Fibroblast of lung (primary cell): ENCODE measurements at regions not wholly inside any gene's neighbourhood (a gene's known extent, or its start where the extent isn't known, plus 50 kb on each side); places are given as distances from the start of the nearest gene placed in this dataset.

Experiments used
- EZH2 ChIP-seq: IDR thresholded peaks from 2 replicates; pipeline ENCODE4 v1.5.1; 2012; ENCODE audit warnings: low read length, control low read depth, mild to moderate bottlenecking; ENCODE audit errors: missing control alignments
- TF ChIP-seq, protein P1 (sequence below), 2 donors: IDR thresholded peaks in 1 of 2; conservative IDR thresholded peaks in 1 of 2; 1 replicate in 1 of 2; 2 replicates in 1 of 2; pipeline ENCODE4 v1.5.1; 2011 to 2012; ENCODE audit warnings: low read length in 2 of 2, control low read depth in 1 of 2, inconsistent platforms in 1 of 2, low read depth in 1 of 2, mild to moderate bottlenecking in 1 of 2

DNA sequence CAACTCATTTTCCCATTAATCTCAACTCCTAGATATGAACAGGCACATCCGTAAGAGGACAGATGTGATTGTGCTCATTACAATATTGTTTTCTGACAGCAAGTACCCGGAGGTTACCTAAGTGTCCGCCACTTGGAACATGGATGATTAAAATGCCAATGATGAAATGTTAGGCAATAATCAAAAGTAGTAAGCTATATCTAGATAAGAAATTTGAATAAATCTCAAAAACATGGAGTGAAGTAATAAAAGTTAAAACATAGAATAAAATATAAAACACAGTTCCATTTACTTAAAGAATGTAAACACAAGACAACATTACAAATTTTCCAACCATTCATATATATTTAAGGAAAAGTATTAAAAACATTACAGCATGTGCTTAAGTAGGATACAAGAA is 59.2 kb upstream of the LY86 start:
- TF ChIP-seq, protein P1, sequence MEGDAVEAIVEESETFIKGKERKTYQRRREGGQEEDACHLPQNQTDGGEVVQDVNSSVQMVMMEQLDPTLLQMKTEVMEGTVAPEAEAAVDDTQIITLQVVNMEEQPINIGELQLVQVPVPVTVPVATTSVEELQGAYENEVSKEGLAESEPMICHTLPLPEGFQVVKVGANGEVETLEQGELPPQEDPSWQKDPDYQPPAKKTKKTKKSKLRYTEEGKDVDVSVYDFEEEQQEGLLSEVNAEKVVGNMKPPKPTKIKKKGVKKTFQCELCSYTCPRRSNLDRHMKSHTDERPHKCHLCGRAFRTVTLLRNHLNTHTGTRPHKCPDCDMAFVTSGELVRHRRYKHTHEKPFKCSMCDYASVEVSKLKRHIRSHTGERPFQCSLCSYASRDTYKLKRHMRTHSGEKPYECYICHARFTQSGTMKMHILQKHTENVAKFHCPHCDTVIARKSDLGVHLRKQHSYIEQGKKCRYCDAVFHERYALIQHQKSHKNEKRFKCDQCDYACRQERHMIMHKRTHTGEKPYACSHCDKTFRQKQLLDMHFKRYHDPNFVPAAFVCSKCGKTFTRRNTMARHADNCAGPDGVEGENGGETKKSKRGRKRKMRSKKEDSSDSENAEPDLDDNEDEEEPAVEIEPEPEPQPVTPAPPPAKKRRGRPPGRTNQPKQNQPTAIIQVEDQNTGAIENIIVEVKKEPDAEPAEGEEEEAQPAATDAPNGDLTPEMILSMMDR (conservative IDR thresholded peaks at IDR 0.05 in 1 of 2, IDR thresholded peaks at IDR 0.05 in 1 of 2; ENCODE audit: low read depth in 1 of 2, low read length in 2 of 2) = no peak
- TF ChIP-seq EZH2 = no peak
